ENCODE measurements at regions not wholly inside any gene's neighbourhood (a gene's known extent, or its start where the extent isn't known, plus 50 kb on each side); places are given as distances from the start of the nearest gene placed in this dataset.

DNA sequence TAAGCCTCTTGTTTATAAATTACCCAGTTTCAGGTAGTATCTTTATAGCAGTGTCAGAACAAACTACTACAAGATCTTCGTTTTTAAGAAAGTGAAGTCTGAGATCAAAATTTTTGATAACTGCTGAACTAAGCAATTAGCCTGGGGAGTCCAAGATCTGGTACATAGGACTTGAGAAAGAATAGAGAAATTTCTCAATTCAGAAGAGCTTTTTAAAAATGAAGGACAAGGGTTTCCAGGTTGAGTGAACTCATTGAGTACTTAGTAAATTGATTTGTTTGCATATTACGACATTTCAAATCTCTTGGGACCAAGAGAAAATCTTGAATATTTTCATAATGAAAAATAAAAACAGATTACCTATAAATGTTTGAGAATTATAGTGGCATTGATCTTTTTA, 386.6 kb upstream of the THRB start:
- Histone ChIP-seq H4K20me1 (ENCODE audit: insufficient read depth) (no peaks in the 10 kb centered on the region; the same call in 1 of the 2 replicates), H3K4me1 (replicated peaks; ENCODE audit: insufficient read depth) (no peaks in the 10 kb centered on the region), H2AFZ (no peak overlapping the region), H3K27me3 (ENCODE audit: insufficient read depth, low read depth) (no peaks in the 10 kb centered on the region), H3F3A (ENCODE audit: insufficient read depth, low read depth) (no peaks in the 10 kb centered on the region), H3K27ac (no peak overlapping the region), H3K79me2 (ENCODE audit: low read depth) (no peaks in the 10 kb centered on the region), H3K36me3 (ENCODE audit: low read depth) (no peaks in the 10 kb centered on the region), H3K9me2 (ENCODE audit: insufficient read depth) (no peaks in the 10 kb centered on the region; the same call in 1 of the 2 replicates), H3K4me2 (no peak overlapping the region), H3K4me3 (no peak overlapping the region), H3K9me3 (ENCODE audit: insufficient read depth, low read depth) (no peaks in the 10 kb centered on the region)
- intact Hi-C loops (cut with micrococcal nuclease; ENCODE audit: unreplicated experiment) = no loop called here
- POLR2A ChIA-PET (ENCODE audit: unreplicated experiment) = no interaction called here
- no peak for TF ChIP-seq EZH2 (IDR thresholded peaks at IDR 0.05; ENCODE audit: low read depth)
- TF ChIP-seq, protein P1, sequence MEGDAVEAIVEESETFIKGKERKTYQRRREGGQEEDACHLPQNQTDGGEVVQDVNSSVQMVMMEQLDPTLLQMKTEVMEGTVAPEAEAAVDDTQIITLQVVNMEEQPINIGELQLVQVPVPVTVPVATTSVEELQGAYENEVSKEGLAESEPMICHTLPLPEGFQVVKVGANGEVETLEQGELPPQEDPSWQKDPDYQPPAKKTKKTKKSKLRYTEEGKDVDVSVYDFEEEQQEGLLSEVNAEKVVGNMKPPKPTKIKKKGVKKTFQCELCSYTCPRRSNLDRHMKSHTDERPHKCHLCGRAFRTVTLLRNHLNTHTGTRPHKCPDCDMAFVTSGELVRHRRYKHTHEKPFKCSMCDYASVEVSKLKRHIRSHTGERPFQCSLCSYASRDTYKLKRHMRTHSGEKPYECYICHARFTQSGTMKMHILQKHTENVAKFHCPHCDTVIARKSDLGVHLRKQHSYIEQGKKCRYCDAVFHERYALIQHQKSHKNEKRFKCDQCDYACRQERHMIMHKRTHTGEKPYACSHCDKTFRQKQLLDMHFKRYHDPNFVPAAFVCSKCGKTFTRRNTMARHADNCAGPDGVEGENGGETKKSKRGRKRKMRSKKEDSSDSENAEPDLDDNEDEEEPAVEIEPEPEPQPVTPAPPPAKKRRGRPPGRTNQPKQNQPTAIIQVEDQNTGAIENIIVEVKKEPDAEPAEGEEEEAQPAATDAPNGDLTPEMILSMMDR (conservative IDR thresholded peaks at IDR 0.05) = no peak
- DNase-seq = no peak
- CTCF ChIA-PET = no interaction called here
- BruUV-seq (replicated peaks) = no TSS peak

GRCh38 chr3:24886501-24886900, 391.9 kb upstream of the THRB start:
- Histone ChIP-seq H3K27me3 (ENCODE audit: insufficient read depth, low read depth) (no peaks in the 10 kb centered on the region), H3K9me2 (ENCODE audit: insufficient read depth) (no peaks in the 10 kb centered on the region; the same call in 1 of the 2 replicates), H3K4me2 (no peak overlapping the region), H3K4me1 (replicated peaks; ENCODE audit: insufficient read depth) (no peaks in the 10 kb centered on the region), H3K27ac (no peak overlapping the region), H4K20me1 (ENCODE audit: insufficient read depth) (no peaks in the 10 kb centered on the region), H3K9me3 (ENCODE audit: insufficient read depth, low read depth) (no peaks in the 10 kb centered on the region), H3F3A (ENCODE audit: insufficient read depth, low read depth) (no peaks in the 10 kb centered on the region), H2AFZ (no peak overlapping the region), H3K79me2 (ENCODE audit: low read depth) (no peaks in the 10 kb centered on the region), H3K36me3 (ENCODE audit: low read depth) (no peaks in the 10 kb centered on the region), H3K4me3 (no peak overlapping the region)
- TF ChIP-seq, protein P1 (conservative IDR thresholded peaks at IDR 0.05) = no peak
- no peak for TF ChIP-seq EZH2 (IDR thresholded peaks at IDR 0.05; ENCODE audit: low read depth)
- no TSS peak for BruUV-seq (replicated peaks)
- DNase-seq = no peak
- ChIA-PET POLR2A (ENCODE audit: unreplicated experiment) (no interaction called here), CTCF (no interaction called here)
- intact Hi-C loops (cut with micrococcal nuclease; ENCODE audit: unreplicated experiment) = no loop called here

GRCh38 chr3:24890012-24890411, 395.4 kb upstream of the THRB start:
- H4K20me1 ChIP-seq (ENCODE audit: insufficient read depth) = no peaks in the 10 kb centered on the region
- BruUV-seq (replicated peaks) = no TSS peak
- TF ChIP-seq, protein P1 (conservative IDR thresholded peaks at IDR 0.05) = no peak
- no peak for TF ChIP-seq EZH2 (IDR thresholded peaks at IDR 0.05; ENCODE audit: low read depth)
- no peak overlapping the region for H3K27ac ChIP-seq
- intact Hi-C loops (cut with micrococcal nuclease; ENCODE audit: unreplicated experiment) = no loop called here
- no peaks in the 10 kb centered on the region for H3K4me1 ChIP-seq (replicated peaks; ENCODE audit: insufficient read depth)
- H2AFZ ChIP-seq = no peak overlapping the region
- no peaks in the 10 kb centered on the region for H3K79me2 ChIP-seq (ENCODE audit: low read depth)
- no peak for DNase-seq
- ChIA-PET CTCF (no interaction called here), POLR2A (ENCODE audit: unreplicated experiment) (no interaction called here)
- H3K36me3 ChIP-seq (ENCODE audit: low read depth) = no peaks in the 10 kb centered on the region
- no peaks in the 10 kb centered on the region for H3K27me3 ChIP-seq (ENCODE audit: insufficient read depth, low read depth)
- no peak overlapping the region for H3K4me2 ChIP-seq
- H3F3A ChIP-seq (ENCODE audit: insufficient read depth, low read depth) = no peaks in the 10 kb centered on the region
- no peaks in the 10 kb centered on the region; the same call in 1 of the 2 replicates for H3K9me2 ChIP-seq (ENCODE audit: insufficient read depth)
- no peak overlapping the region for H3K4me3 ChIP-seq
- no peaks in the 10 kb centered on the region for H3K9me3 ChIP-seq (ENCODE audit: insufficient read depth, low read depth)

All from PC-9 (cell line).